GM12878 (cell line): ENCODE measurements at regions not wholly inside any gene's neighbourhood (a gene's known extent, or its start where the extent isn't known, plus 50 kb on each side); places are given as distances from the start of the nearest gene placed in this dataset.

ENCODE experiments used
- ATAC-seq: fragments of 200-7000 bp; cut with Tn5 transposase; 3 replicates; pipeline ENCODE4 v1.9.1; 2020; ENCODE audit warnings: mild to moderate bottlenecking, moderate library complexity
- BruUV-seq: library from RNA; stranded (reverse); fragments of 400-500 nt; replicated peaks from 2 replicates; lab custom pipeline; 2021; lab: Mats Ljungman, UMichigan
- CTCF ChIA-PET: fragments of 300-600 bp; sonication (Branson Sonifier 250); formaldehyde crosslinking; extraction: SDS; loops from one replicate; lab custom pipeline; 2021; ENCODE audit warnings: inconsistent platforms; lab: Yijun Ruan, JAX
- POLR2A ChIA-PET: fragments of 350-600 bp; formaldehyde crosslinking; extraction: SDS; loops from one replicate; lab custom pipeline; 2021; ENCODE audit warnings: inconsistent platforms; lab: Charles Lee
- RAD21 ChIA-PET: fragments of 300-600 bp; sonication (Branson Sonifier 250); formaldehyde crosslinking; loops from one replicate; lab custom pipeline; 2023; ENCODE audit warnings: antibody characterized with exemption; ENCODE audit not compliant: unreplicated experiment; lab: Charles Lee
- SMC1A ChIA-PET: fragments of 300-600 bp; sonication (Branson Sonifier 250); formaldehyde crosslinking; loops from one replicate; lab custom pipeline; 2023; ENCODE audit not compliant: unreplicated experiment, uncharacterized antibody; lab: Charles Lee
- DNase-seq: peaks from one replicate; pipeline ENCODE4 v3.0.0-alpha.2; 2011; ENCODE audit warnings: low read depth, low spot score
- FAIRE-seq: peaks from 3 replicates; lab custom pipeline; 2011; peaks lifted over from hg19 to GRCh38; lab: Jason Lieb, UNC
- H2AFZ ChIP-seq: 2 replicates; pipeline ENCODE4 v1.6.0; 2011; ENCODE audit warnings: low read depth, low read length, control low read depth; ENCODE audit not compliant: control insufficient read depth
- H3K27ac ChIP-seq: 2 replicates; pipeline ENCODE4 v1.5.1; 2011; ENCODE audit warnings: control low read depth; ENCODE audit not compliant: control insufficient read depth, insufficient read depth
- H3K27me3 ChIP-seq, 2 experiments: replicated peaks in 1 of 2; 2 replicates each; pipeline versions ENCODE4 v1.6.0 to v1.6.1; 2011; ENCODE audit warnings: low read length in 1 of 2; ENCODE audit not compliant: control insufficient read depth in 2 of 2, insufficient read depth in 2 of 2
- H3K36me3 ChIP-seq, 2 experiments: 2 replicates each; pipeline ENCODE4 v1.5.1; 2011; ENCODE audit warnings: low read length in 1 of 2; ENCODE audit not compliant: control insufficient read depth in 2 of 2, insufficient read depth in 2 of 2
- H3K4me1 ChIP-seq: 2 replicates; pipeline ENCODE4 v1.6.1; 2011; ENCODE audit warnings: mild to moderate bottlenecking, low read length, moderate library complexity, mixed read lengths; ENCODE audit not compliant: control insufficient read depth, insufficient read depth
- H3K4me2 ChIP-seq: 2 replicates; pipeline ENCODE4 v1.6.0; 2011; ENCODE audit warnings: control low read depth; ENCODE audit not compliant: control insufficient read depth, insufficient read depth
- H3K4me3 ChIP-seq: fragments of 200-600 bp; sonication (generic); 2 replicates; pipeline ENCODE4 v1.5.1; 2016
- H3K79me2 ChIP-seq: 2 replicates; pipeline ENCODE4 v1.6.0; 2011; ENCODE audit warnings: low read length; ENCODE audit not compliant: control insufficient read depth, insufficient read depth
- H3K9ac ChIP-seq: 2 replicates; pipeline ENCODE4 v1.8.0; 2011; ENCODE audit warnings: low read length, control low read depth, mixed read lengths; ENCODE audit not compliant: control insufficient read depth, insufficient read depth
- H3K9me3 ChIP-seq: replicated peaks from 3 replicates; pipeline ENCODE4 v1.5.1; 2011; ENCODE audit warnings: mild to moderate bottlenecking, low read length; ENCODE audit not compliant: control insufficient read depth, insufficient read depth
- H4K20me1 ChIP-seq: 2 replicates; pipeline ENCODE4 v1.6.0; 2011; ENCODE audit not compliant: control insufficient read depth, insufficient read depth
- BCL11A ChIP-seq: IDR thresholded peaks from 2 replicates; pipeline ENCODE4 v1.6.1; 2011; ENCODE audit warnings: low read depth, low read length
- BHLHE40 ChIP-seq, 2 experiments: fragments of 450-650 bp in 1 of 2; IDR thresholded peaks; 2 replicates each; pipeline ENCODE4 v1.6.1; 2011 to 2017; ENCODE audit warnings: low read depth in 2 of 2, borderline replicate concordance in 1 of 2, improper control_type of control experiment in 1 of 2, low read length in 1 of 2, mild to moderate bottlenecking in 1 of 2
- CBX3 ChIP-seq: fragments of 200-600 bp; sonication (generic); IDR thresholded peaks from 2 replicates; pipeline ENCODE4 v1.6.1; 2016; ENCODE audit warnings: low read depth, borderline replicate concordance
- DPF2 ChIP-seq: fragments of 450-650 bp; IDR thresholded peaks from 2 replicates; pipeline ENCODE4 v1.6.1; 2017; ENCODE audit warnings: mild to moderate bottlenecking
- ETV6 ChIP-seq, 2 experiments: fragments of 450-650 bp in 1 of 2; IDR thresholded peaks in 1 of 2; conservative IDR thresholded peaks in 1 of 2; 2 replicates each; pipeline ENCODE4 v1.6.1; 2014; ENCODE audit warnings: antibody characterized with exemption in 1 of 2, borderline replicate concordance in 1 of 2, low read depth in 1 of 2, mild to moderate bottlenecking in 1 of 2, moderate library complexity in 1 of 2
- KDM1A ChIP-seq: fragments of 200-600 bp; sonication (generic); IDR thresholded peaks from 2 replicates; pipeline ENCODE4 v1.6.1; 2016; ENCODE audit warnings: borderline replicate concordance
- NFYA ChIP-seq: IDR thresholded peaks from 2 replicates; pipeline ENCODE4 v1.6.1; 2011; ENCODE audit warnings: low read depth, mild to moderate bottlenecking, low read length, improper control_type of control experiment, borderline replicate concordance
- NR2C1 ChIP-seq: fragments of 450-650 bp; IDR thresholded peaks from 2 replicates; pipeline ENCODE4 v1.6.1; 2017; ENCODE audit warnings: antibody characterized with exemption, mild to moderate bottlenecking, moderate library complexity
- PAX8 ChIP-seq: fragments of 450-650 bp; IDR thresholded peaks from 2 replicates; pipeline ENCODE4 v1.6.1; 2017; ENCODE audit warnings: mild to moderate bottlenecking, moderate library complexity
- RUNX3 ChIP-seq: IDR thresholded peaks from 2 replicates; pipeline ENCODE4 v1.6.1; 2012; ENCODE audit warnings: low read length, inconsistent platforms
- SPI1 ChIP-seq: IDR thresholded peaks from 2 replicates; pipeline ENCODE4 v1.6.1; 2011; ENCODE audit warnings: low read depth, mild to moderate bottlenecking, low read length, moderate library complexity, borderline replicate concordance; ENCODE audit not compliant: insufficient read depth
- TCF12 ChIP-seq: IDR thresholded peaks from 2 replicates; pipeline ENCODE4 v1.6.1; 2011; ENCODE audit warnings: low read depth, mild to moderate bottlenecking, low read length
- ZBED1 ChIP-seq: IDR thresholded peaks from 2 replicates; pipeline ENCODE4 v1.6.1; 2016; ENCODE audit warnings: borderline replicate concordance
- WGBS: methylation state at CpG from one replicate; pipeline ENCODE4 v1.1.6; 2016; ENCODE audit warnings: low lambda C conversion rate; ENCODE audit not compliant: insufficient replicate concordance, insufficient coverage; ENCODE audit errors: missing lambda C conversion rate; 5-methylcytosine and 5-hydroxymethylcytosine counted together
- in situ Hi-C: fragments of 300-500 bp; cut with MboI; formaldehyde crosslinking; loops from 9 replicates; pipeline ENCODE4 v1.14.3; 2018; ENCODE audit warnings: mixed read lengths
- intact Hi-C: fragments of 100-400 bp; cut with micrococcal nuclease; formaldehyde crosslinking; loops from one replicate; pipeline ENCODE4 v1.14.2; 2022; ENCODE audit not compliant: unreplicated experiment
- TF ChIP-seq, protein P1 (sequence below): fragments of 450-650 bp; IDR thresholded peaks from 2 replicates; pipeline ENCODE4 v1.6.1; 2017; ENCODE audit warnings: borderline replicate concordance
- TF ChIP-seq, protein P2 (sequence below): fragments of 450-650 bp; IDR thresholded peaks from 2 replicates; pipeline ENCODE4 v1.6.1; 2017; ENCODE audit warnings: low read depth, mild to moderate bottlenecking, moderate library complexity
- TF ChIP-seq, protein P3 (sequence below): fragments of 450-650 bp; IDR thresholded peaks from 2 replicates; pipeline ENCODE4 v1.6.1; 2016; ENCODE audit warnings: mild to moderate bottlenecking
- TF ChIP-seq, protein P4 (sequence below), 3 experiments: IDR thresholded peaks in 2 of 3; conservative IDR thresholded peaks in 1 of 3; 2 replicates each; pipeline ENCODE4 v1.5.1; 2011; ENCODE audit warnings: low read depth in 3 of 3, low read length in 3 of 3, mild to moderate bottlenecking in 3 of 3, control low read depth in 2 of 3, moderate library complexity in 2 of 3, inconsistent platforms in 1 of 3, mixed read lengths in 1 of 3; ENCODE audit not compliant: control insufficient read depth in 2 of 3, insufficient read depth in 1 of 3; ENCODE audit errors: extremely low read depth in 1 of 3

DNA sequence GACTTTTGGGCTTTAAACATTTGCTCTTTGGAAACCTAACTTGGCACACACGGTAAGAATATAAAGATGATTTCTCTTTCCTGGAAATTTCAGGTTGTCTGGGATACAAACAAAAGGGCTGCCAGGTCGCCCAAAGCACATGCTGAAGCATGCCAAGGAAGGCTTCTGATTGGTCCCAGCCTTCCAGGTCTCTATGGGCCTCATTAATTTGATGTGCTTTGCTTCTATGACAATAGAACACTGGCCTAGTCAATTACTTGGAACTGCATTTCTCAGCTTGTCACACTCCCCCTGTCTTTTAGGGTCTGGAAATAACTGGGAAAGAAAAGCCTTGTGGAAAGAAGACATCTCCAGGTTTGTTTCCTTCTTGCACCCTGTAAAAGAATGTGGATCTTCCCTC is 228.9 kb downstream of the ADCYAP1 start (continued):
- TF ChIP-seq, protein P1, sequence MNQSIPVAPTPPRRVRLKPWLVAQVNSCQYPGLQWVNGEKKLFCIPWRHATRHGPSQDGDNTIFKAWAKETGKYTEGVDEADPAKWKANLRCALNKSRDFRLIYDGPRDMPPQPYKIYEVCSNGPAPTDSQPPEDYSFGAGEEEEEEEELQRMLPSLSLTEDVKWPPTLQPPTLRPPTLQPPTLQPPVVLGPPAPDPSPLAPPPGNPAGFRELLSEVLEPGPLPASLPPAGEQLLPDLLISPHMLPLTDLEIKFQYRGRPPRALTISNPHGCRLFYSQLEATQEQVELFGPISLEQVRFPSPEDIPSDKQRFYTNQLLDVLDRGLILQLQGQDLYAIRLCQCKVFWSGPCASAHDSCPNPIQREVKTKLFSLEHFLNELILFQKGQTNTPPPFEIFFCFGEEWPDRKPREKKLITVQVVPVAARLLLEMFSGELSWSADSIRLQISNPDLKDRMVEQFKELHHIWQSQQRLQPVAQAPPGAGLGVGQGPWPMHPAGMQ: no peak
- TF ChIP-seq KDM1A: no peak
- TF ChIP-seq, protein P2, sequence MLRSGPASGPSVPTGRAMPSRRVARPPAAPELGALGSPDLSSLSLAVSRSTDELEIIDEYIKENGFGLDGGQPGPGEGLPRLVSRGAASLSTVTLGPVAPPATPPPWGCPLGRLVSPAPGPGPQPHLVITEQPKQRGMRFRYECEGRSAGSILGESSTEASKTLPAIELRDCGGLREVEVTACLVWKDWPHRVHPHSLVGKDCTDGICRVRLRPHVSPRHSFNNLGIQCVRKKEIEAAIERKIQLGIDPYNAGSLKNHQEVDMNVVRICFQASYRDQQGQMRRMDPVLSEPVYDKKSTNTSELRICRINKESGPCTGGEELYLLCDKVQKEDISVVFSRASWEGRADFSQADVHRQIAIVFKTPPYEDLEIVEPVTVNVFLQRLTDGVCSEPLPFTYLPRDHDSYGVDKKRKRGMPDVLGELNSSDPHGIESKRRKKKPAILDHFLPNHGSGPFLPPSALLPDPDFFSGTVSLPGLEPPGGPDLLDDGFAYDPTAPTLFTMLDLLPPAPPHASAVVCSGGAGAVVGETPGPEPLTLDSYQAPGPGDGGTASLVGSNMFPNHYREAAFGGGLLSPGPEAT: no peak
- no peak for TF ChIP-seq BHLHE40 (IDR thresholded peaks at IDR 0.05; ENCODE audit: borderline replicate concordance in 1 of 2, low read depth in 2 of 2, low read length in 1 of 2)
- no peak for TF ChIP-seq ETV6 (conservative IDR thresholded peaks at IDR 0.05 in 1 of 2, IDR thresholded peaks at IDR 0.05 in 1 of 2; ENCODE audit: borderline replicate concordance in 1 of 2, low read depth in 1 of 2)
- TF ChIP-seq NFYA: no peak

DNA sequence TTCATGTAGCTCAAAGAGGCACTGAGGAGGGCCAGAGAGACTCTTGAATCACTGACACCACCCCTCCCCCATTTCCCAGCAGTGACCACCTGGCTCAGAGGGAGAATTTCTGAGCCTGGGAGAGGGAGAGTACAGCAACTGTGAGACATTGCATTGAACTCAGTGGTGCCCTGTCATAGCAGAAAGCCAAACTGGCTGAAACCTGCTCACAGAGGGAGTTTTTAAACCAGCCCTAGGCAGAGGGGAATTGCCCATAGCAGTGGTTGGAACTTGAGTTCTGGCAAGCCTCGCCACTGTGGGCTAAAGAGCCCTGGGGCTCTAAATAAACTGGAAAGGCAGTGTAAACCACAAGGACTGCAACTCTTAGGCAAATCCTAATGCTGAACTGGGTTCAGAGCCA is 243.1 kb downstream of the ADCYAP1 start:
- CTCF ChIA-PET: no interaction called here
- intact Hi-C loops: no loop called here
- DNase-seq: no peak
- Histone ChIP-seq H3K4me2 (no peak overlapping the region), H3K27me3 (no peaks in the 10 kb centered on the region), H3K9me3 (no peaks in the 10 kb centered on the region), H3K4me3 (no peak overlapping the region), H2AFZ (no peak overlapping the region), H3K27ac (no peak overlapping the region), H4K20me1 (no peaks in the 10 kb centered on the region), H3K9ac (no peak overlapping the region), H3K79me2 (no peaks in the 10 kb centered on the region), H3K36me3 (no peaks in the 10 kb centered on the region), H3K4me1 (no peaks in the 10 kb centered on the region)
- POLR2A ChIA-PET: no interaction called here
- RAD21 ChIA-PET: no interaction called here
- in situ Hi-C loops: no loop called here
- ATAC-seq: no peak; the same call in 2 of the 3 replicates
- no peak for FAIRE-seq
- no TSS peak for BruUV-seq
- SMC1A ChIA-PET: no interaction called here
- 0% methylated on average over 1 of the region's 1 CpG for WGBS
- TF ChIP-seq TCF12 (no peak), BCL11A (no peak), SPI1 (no peak), PAX8 (no peak), RUNX3 (no peak), NR2C1 (no peak), CBX3 (no peak), ZBED1 (no peak), DPF2 (no peak)
- TF ChIP-seq, protein P3, sequence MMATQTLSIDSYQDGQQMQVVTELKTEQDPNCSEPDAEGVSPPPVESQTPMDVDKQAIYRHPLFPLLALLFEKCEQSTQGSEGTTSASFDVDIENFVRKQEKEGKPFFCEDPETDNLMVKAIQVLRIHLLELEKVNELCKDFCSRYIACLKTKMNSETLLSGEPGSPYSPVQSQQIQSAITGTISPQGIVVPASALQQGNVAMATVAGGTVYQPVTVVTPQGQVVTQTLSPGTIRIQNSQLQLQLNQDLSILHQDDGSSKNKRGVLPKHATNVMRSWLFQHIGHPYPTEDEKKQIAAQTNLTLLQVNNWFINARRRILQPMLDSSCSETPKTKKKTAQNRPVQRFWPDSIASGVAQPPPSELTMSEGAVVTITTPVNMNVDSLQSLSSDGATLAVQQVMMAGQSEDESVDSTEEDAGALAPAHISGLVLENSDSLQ: no peak
- TF ChIP-seq, protein P4, sequence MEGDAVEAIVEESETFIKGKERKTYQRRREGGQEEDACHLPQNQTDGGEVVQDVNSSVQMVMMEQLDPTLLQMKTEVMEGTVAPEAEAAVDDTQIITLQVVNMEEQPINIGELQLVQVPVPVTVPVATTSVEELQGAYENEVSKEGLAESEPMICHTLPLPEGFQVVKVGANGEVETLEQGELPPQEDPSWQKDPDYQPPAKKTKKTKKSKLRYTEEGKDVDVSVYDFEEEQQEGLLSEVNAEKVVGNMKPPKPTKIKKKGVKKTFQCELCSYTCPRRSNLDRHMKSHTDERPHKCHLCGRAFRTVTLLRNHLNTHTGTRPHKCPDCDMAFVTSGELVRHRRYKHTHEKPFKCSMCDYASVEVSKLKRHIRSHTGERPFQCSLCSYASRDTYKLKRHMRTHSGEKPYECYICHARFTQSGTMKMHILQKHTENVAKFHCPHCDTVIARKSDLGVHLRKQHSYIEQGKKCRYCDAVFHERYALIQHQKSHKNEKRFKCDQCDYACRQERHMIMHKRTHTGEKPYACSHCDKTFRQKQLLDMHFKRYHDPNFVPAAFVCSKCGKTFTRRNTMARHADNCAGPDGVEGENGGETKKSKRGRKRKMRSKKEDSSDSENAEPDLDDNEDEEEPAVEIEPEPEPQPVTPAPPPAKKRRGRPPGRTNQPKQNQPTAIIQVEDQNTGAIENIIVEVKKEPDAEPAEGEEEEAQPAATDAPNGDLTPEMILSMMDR (IDR thresholded peaks at IDR 0.05 in 2 of 3, conservative IDR thresholded peaks at IDR 0.05 in 1 of 3; ENCODE audit: control insufficient read depth in 2 of 3, extremely low read depth in 1 of 3, insufficient read depth in 1 of 3, low read depth in 3 of 3, low read length in 3 of 3): no peak
